ENCODE measurements at regions not wholly inside any gene's neighbourhood (a gene's known extent, or its start where the extent isn't known, plus 50 kb on each side); places are given as distances from the start of the nearest gene placed in this dataset.
"Not testable (repeated sequence)": the region's sequence is repeated elsewhere in the genome, so short reads cannot be mapped to it uniquely, and the experiment has no call there.

DNA sequence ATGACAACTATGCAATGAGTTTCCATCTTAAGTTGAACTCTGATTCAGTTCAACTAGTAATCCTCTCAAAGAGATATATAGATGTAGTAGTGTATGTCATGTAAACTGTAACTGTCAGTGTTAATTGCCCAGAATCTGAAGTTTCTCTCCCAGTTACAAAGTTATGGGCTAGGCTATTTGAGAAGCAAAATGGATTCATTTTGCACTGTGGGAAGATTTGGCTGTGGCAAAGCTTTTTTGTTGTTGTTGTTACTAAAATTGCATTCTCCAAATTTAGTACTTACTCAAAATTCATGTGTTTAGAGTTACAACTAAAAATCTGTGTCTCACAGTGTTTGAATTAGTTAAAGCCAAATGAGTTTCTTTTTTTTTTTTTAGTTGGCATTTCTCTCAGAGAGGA lies 219.0 kb downstream of the KCNJ2 start (continued):
- TF ChIP-seq, protein P1, sequence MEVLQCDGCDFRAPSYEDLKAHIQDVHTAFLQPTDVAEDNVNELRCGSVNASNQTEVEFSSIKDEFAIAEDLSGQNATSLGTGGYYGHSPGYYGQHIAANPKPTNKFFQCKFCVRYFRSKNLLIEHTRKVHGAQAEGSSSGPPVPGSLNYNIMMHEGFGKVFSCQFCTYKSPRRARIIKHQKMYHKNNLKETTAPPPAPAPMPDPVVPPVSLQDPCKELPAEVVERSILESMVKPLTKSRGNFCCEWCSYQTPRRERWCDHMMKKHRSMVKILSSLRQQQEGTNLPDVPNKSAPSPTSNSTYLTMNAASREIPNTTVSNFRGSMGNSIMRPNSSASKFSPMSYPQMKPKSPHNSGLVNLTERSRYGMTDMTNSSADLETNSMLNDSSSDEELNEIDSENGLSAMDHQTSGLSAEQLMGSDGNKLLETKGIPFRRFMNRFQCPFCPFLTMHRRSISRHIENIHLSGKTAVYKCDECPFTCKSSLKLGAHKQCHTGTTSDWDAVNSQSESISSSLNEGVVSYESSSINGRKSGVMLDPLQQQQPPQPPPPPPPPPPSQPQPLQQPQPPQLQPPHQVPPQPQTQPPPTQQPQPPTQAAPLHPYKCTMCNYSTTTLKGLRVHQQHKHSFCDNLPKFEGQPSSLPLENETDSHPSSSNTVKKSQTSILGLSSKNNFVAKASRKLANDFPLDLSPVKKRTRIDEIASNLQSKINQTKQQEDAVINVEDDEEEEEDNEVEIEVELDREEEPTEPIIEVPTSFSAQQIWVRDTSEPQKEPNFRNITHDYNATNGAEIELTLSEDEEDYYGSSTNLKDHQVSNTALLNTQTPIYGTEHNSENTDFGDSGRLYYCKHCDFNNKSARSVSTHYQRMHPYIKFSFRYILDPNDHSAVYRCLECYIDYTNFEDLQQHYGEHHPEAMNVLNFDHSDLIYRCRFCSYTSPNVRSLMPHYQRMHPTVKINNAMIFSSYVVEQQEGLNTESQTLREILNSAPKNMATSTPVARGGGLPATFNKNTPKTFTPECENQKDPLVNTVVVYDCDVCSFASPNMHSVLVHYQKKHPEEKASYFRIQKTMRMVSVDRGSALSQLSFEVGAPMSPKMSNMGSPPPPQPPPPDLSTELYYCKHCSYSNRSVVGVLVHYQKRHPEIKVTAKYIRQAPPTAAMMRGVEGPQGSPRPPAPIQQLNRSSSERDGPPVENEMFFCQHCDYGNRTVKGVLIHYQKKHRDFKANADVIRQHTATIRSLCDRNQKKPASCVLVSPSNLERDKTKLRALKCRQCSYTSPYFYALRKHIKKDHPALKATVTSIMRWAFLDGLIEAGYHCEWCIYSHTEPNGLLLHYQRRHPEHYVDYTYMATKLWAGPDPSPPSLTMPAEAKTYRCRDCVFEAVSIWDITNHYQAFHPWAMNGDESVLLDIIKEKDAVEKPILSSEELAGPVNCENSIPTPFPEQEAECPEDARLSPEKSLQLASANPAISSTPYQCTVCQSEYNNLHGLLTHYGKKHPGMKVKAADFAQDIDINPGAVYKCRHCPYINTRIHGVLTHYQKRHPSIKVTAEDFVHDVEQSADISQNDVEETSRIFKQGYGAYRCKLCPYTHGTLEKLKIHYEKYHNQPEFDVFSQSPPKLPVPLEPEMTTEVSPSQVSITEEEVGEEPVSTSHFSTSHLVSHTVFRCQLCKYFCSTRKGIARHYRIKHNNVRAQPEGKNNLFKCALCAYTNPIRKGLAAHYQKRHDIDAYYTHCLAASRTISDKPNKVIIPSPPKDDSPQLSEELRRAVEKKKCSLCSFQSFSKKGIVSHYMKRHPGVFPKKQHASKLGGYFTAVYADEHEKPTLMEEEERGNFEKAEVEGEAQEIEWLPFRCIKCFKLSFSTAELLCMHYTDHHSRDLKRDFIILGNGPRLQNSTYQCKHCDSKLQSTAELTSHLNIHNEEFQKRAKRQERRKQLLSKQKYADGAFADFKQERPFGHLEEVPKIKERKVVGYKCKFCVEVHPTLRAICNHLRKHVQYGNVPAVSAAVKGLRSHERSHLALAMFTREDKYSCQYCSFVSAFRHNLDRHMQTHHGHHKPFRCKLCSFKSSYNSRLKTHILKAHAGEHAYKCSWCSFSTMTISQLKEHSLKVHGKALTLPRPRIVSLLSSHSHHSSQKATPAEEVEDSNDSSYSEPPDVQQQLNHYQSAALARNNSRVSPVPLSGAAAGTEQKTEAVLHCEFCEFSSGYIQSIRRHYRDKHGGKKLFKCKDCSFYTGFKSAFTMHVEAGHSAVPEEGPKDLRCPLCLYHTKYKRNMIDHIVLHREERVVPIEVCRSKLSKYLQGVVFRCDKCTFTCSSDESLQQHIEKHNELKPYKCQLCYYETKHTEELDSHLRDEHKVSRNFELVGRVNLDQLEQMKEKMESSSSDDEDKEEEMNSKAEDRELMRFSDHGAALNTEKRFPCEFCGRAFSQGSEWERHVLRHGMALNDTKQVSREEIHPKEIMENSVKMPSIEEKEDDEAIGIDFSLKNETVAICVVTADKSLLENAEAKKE (CRISPR knock-in tag; IDR thresholded peaks at IDR 0.05), result no peak
- TF ChIP-seq ZNF331 (CRISPR knock-in tag; IDR thresholded peaks at IDR 0.05; ENCODE audit: low read depth) (no peak), EZH2phosphoT487 (IDR thresholded peaks at IDR 0.05; ENCODE audit: unreplicated experiment) (no peak), JUNB (IDR thresholded peaks at IDR 0.05; ENCODE audit: unreplicated experiment) (no peak), EZH2 (IDR thresholded peaks at IDR 0.05; ENCODE audit: low read depth, unreplicated experiment) (no peak)
- TF ChIP-seq, protein P2, sequence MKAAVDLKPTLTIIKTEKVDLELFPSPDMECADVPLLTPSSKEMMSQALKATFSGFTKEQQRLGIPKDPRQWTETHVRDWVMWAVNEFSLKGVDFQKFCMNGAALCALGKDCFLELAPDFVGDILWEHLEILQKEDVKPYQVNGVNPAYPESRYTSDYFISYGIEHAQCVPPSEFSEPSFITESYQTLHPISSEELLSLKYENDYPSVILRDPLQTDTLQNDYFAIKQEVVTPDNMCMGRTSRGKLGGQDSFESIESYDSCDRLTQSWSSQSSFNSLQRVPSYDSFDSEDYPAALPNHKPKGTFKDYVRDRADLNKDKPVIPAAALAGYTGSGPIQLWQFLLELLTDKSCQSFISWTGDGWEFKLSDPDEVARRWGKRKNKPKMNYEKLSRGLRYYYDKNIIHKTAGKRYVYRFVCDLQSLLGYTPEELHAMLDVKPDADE (IDR thresholded peaks at IDR 0.05), result no peak

- not testable (repeated sequence) for H3K4me1 Mint-ChIP-seq; H3K4me1 ChIP-seq (ENCODE audit: insufficient read depth); H3K4me3 Mint-ChIP-seq; H3K79me2 ChIP-seq (replicated peaks; ENCODE audit: insufficient read depth); H4K20me1 ChIP-seq (replicated peaks; ENCODE audit: insufficient read depth); ATAC-seq; H3F3A ChIP-seq (replicated peaks; ENCODE audit: low read depth); H3K36me3 Mint-ChIP-seq (ENCODE audit: low read depth); H3K4me2 ChIP-seq; H3K27me3 ChIP-seq (ENCODE audit: insufficient read depth); H3K4me3 ChIP-seq; H3K27me3 Mint-ChIP-seq (ENCODE audit: insufficient read depth, low read depth, poor library complexity); H3K9me2 ChIP-seq (ENCODE audit: insufficient read depth); H3K27ac ChIP-seq (ENCODE audit: low read depth); H3K9me3 Mint-ChIP-seq; H3K36me3 ChIP-seq (ENCODE audit: insufficient read depth); H3K27ac Mint-ChIP-seq; DNase-seq (ENCODE audit: low spot score)
- TF ChIP-seq CTCF (conservative IDR thresholded peaks at IDR 0.05; ENCODE audit: low read depth in 2 of 2), result 0 out of 4 replicates have a peak, but pooled peaks of 1 of the 2 experiments have one; percentile 9
- H2AFZ ChIP-seq, result peak overlapping the region; percentile 64; the same call in 1 of the 2 replicates
These were observed 220.0 kb downstream of the KCNJ2 start for GRCh38 chr17:70389232-70389757.

Measured in GM23338 (cell line).